GM19035 (cell line): ENCODE measurements at regions not wholly inside any gene's neighbourhood (a gene's known extent, or its start where the extent isn't known, plus 50 kb on each side); places are given as distances from the start of the nearest gene placed in this dataset.

ENCODE experiments used
- ATAC-seq: cut with Tn5 transposase; IDR thresholded peaks from one replicate; pipeline ENCODE4 v1.9.1; 2021; ENCODE audit not compliant: unreplicated experiment

GRCh38 chr21:28827422-28827821 lies 165.3 kb downstream of the LTN1 start:
- no peak for ATAC-seq

DNA sequence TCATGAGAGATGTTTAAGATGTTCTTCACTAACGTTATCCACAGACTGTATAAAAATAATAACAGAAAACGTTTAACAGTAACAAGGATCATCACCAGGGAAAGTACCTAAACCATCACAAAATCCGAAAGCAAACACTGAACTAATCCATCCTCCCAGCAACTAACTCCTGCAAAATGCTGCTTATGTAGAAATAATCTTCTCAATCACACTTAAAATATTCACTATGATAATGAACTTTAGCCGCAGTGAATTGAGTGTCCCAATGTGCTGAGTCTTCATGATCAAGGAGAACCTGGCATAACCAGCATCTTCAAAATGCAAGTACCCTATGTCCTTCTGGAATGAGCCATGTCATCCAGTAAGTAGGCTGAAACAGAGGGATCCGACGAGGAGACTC lies 166.1 kb downstream of the LTN1 start:
- no peak for ATAC-seq

DNA sequence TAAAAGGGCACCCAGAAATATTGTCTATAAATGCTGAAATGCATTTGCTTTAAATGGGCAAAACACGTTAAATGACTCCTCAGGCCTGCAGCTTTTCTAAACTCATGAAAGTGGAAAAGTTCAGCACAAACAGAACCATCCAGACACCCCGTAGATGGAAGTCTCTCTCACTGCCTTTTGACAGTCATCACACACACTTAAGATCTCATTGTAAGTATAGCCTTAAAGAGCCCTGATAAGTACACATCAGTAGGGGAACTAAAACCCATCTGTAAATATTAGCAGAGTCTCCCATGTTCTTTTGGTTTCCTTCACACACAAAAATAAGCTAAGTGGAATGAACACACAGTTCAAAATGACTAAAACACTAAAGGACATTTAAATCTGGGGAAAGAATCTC lies 166.7 kb downstream of the LTN1 start:
- ATAC-seq, result no peak

- ATAC-seq, result no peak
Measured at GRCh38 chr21:28823429-28823828, 169.2 kb downstream of the LTN1 start.

- ATAC-seq, result no peak
Measured at GRCh38 chr21:28822486-28823335, 170.0 kb downstream of the LTN1 start.

DNA sequence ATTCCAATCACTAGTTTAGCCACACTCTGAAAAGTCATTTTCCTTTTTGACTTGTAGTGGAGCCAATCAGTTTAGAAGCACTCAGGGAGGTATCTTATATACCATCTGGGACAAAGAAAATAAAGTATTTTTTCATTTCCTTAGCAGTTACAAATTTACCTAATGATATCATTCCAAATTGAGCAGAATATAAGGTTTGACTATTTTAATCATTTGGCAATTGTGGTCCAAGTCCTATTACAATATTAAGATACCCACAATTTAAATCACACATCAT lies 170.6 kb downstream of the LTN1 start:
- ATAC-seq, result no peak

DNA sequence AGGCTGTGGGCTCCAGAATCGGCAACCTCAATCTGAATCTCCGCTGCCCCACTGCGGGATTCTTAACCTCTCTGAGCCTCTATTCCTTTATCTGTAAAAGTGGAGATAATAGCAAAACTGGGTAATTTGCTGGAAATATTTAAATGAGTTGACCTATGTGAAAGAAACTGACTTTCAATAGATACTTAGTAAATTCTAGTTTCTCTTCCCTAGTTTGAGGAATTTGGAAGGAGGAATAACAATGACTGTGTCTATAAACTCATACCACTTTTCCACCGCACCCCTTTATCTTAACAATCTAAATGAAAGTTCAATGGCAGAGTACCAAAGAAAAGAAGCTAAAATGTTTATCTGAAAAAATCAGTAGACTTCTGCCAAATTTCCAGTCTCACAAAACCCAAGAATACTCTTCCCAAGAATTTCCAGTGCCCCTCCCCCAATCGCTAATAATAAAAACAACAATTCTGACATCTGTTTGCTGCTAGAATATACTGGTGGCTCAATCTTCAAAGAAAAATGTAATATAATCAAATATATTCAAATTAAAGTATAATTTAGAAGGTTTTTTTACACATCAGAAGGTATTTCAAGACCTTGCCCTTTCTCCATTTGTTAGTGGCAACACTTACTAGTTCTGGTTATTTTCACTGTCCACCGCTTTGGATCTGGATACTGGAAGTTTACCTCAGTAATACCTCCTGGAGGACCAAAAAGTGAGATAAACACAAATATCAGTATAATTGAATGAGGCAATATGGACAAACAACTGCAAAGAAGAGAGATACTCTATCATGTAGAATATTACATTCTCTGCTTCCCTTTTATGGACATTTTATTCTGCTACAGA lies 171.2 kb downstream of the LTN1 start:
- ATAC-seq, result no peak

GRCh38 chr21:28818663-28819278 lies 173.9 kb downstream of the LTN1 start:
- ATAC-seq, result no peak

- no peak for ATAC-seq
Measured at GRCh38 chr21:28817871-28818270, 174.8 kb downstream of the LTN1 start.

GRCh38 chr21:28811860-28812259 lies 180.8 kb downstream of the LTN1 start:
- ATAC-seq, result no peak

GRCh38 chr21:28810826-28811524 lies 181.7 kb downstream of the LTN1 start:
- no peak for ATAC-seq

DNA sequence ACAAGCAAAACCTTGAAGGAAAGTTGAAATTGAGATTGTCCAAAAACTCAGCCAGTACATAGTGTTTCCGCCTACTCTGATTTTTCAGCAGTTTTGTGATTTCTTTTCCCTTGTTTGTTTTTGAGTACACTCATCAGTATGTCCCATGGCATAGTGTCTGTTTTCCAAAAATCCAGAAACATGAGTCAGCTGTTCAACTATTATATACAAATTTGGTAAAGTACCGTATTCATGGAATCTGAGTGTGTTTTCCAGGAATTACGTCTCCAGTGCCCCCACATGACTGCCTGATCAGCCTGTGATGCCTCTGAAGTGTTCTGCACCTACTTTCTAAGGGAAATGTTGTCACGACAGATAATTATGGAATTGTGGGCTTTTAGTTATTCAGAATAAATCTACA lies 186.8 kb downstream of the LTN1 start:
- ATAC-seq, result no peak

GRCh38 chr21:28804089-28804670 lies 188.5 kb downstream of the LTN1 start:
- ATAC-seq, result no peak

GRCh38 chr21:28801906-28802305 lies 190.8 kb downstream of the LTN1 start:
- ATAC-seq, result no peak

DNA sequence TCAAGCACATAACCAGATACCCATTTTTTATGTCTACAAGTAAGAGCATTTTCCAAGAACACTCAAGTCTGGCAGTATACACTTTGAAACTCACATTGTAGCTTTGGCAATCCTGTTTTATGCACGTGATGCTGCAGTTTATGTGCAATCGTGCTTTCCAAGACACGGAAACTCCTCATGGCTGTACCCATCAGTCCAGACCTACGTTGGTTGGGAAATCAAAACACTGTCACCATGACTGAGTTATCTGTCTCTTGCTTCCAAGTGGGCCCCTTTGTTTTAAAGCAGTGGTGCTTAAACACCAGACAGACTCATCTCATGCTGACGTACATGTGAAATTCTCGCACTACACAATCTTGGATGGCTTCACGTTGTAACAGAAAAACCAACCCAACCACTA lies 192.8 kb downstream of the LTN1 start:
- ATAC-seq, result no peak

GRCh38 chr21:28798798-28799197 lies 193.9 kb downstream of the LTN1 start:
- ATAC-seq, result no peak

GRCh38 chr21:28795251-28795650 lies 197.4 kb downstream of the LTN1 start:
- ATAC-seq, result no peak

GRCh38 chr21:28794371-28794851 lies 198.3 kb downstream of the LTN1 start:
- no peak for ATAC-seq

GRCh38 chr21:28793043-28793442 lies 199.6 kb downstream of the LTN1 start:
- no peak for ATAC-seq

GRCh38 chr21:28791595-28792282 lies 200.9 kb downstream of the LTN1 start:
- ATAC-seq, result no peak
